NCI-H2029 treated with DMSO at 0.1 percent for 48 hours (cell line): ENCODE measurements at regions not wholly inside any gene's neighbourhood (a gene's known extent, or its start where the extent isn't known, plus 50 kb on each side); places are given as distances from the start of the nearest gene placed in this dataset.
A peak's percentile ranks its signal among the peaks of the same experiment; 100 is the strongest.
"Not testable (repeated sequence)": the region's sequence is repeated elsewhere in the genome, so short reads cannot be mapped to it uniquely, and the experiment has no call there.

ENCODE experiments used
- DNase-seq: peaks from one replicate; lab custom pipeline; 2025; lab: John Stamatoyannopoulos, UW

DNA sequence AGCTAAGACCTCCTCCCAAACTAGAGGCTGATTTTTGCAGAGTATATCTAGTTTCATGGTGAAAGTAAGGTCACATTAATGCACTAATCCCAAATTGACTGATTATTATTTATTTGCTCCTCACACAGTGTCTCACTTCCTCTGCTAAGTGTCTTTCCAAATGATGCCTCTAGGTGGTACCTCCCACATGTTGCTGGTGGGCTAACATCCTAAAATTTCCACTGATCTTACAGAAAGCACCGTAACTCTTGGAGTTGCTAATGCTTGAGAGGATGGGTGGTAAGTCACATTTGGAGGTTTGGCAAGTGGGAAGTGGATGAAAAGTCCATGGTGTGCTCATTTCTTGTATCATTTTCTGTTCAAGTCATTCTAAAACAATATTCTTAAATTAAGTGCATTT, 428.7 kb upstream of the GYPC start:
- no peak for DNase-seq

DNA sequence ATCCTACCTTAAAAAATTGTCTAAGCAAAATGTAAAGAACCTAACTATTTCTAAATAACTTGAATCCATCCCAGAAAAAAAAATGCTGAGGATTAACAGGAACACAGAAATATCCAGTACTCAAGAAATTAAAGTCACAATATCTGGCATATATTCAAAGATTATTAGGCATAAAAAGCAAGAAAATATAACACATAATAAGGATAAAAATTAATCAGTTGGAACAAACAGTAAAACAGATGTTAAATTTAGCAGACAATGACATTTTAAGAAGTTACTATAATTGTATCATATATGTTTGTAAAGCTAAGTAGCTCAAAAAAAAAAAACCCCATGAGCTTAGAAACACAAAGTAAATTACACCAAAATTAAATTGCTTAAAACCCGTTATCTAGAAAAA, 427.4 kb upstream of the GYPC start:
- no peak for DNase-seq

- no peak for DNase-seq
Observed at GRCh38 chr2:126238251-126238650, 417.7 kb upstream of the GYPC start.

DNA sequence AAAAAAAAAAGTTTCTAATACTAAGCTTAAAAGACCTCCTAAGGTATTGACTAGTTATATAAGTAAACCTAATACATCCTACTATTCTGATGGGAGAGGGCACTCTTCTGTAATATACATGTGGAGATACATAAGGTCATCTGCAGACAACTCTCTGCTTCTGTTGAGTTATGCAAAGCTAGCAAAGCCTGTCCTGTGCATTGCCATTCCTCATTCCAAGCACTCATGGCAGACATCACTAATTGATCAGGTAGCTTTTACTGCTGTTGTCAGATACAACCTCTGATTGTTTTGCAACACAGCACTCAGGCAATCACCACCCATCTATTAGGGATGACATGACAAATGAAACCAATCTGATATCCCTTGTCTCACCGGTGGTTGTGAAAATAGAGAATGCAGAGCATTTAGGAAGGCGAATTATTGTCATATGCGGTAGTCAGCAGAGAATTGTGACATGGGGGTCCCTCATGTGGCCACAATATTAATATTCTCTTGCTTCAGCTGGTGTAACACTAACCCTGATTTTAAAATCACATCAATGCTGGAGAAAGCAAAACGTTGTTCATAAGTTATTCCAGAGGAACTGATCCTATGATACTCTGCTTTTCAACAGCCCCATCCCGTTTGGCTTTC, 416.5 kb upstream of the GYPC start:
- no peak for DNase-seq

GRCh38 chr2:126241001-126241400, 415.0 kb upstream of the GYPC start:
- no peak for DNase-seq

DNA sequence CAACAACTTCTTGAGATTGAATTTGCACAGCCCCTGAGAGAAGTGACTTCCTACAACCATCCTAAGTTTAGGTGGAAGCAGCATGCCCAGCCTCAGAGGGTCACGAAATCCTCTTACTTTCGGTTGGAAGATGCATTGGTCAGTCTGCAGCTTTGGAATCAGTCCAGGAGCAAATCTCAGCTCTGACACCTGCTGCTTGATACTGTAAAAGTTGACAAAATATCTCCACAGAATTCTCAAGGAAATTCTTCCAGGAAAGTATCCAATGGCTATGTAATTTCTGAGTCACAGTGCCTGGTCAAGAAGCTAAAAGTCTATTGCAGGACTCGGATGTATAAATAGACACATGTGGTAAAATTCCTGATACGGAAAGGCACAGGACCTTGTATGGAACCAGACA, 414.5 kb upstream of the GYPC start:
- no peak for DNase-seq

- DNase-seq = peak; percentile 0
Observed at GRCh38 chr2:126244937-126245336, 411.0 kb upstream of the GYPC start.

GRCh38 chr2:126253669-126254068, 402.3 kb upstream of the GYPC start:
- no peak for DNase-seq

- no peak for DNase-seq
Observed at GRCh38 chr2:126264625-126265024, 391.3 kb upstream of the GYPC start.

DNA sequence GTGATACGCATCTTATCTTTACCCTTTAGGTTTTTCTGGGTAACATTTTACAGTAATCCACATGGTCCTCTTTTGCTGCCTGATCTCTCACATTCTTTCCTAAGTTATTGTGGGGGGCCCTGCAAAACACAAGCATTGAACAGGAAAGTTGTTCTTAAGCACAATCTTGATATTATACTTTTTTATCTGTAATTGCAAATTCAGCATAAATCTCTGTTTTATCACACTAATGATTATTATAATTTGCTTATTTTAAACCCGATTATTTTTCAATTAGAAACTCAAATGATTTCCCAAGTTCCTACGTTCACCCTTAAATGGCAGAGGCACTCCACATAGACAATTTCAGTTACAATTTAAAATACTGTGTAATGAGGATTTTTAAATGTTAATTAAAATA, 386.0 kb upstream of the GYPC start:
- DNase-seq = no peak

- DNase-seq = no peak
Observed at GRCh38 chr2:126270587-126270986, 385.4 kb upstream of the GYPC start.

- DNase-seq = no peak
Observed at GRCh38 chr2:126272401-126272800, 383.6 kb upstream of the GYPC start.

GRCh38 chr2:126275098-126275497, 380.9 kb upstream of the GYPC start:
- DNase-seq = no peak

DNA sequence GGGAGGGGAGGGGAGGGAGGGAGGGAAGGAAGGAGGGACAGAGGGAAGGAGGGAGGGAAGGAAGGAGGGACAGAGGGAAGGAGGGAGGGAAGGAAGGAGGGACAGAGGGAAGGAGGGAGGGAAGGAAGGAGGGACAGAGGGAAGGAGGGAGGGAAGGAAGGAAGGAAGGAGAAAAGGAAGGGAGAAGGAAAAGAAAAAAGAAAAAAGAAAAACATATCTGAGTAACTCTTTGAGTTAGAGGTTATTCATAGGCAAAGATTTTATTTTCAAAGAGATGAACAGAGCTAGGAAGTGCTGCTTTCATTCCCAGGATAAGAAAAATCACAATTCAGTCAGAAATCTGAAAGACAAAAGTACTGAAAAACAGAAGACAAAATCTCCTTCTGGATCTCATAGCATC, 379.7 kb upstream of the GYPC start:
- not testable (repeated sequence) for DNase-seq

DNA sequence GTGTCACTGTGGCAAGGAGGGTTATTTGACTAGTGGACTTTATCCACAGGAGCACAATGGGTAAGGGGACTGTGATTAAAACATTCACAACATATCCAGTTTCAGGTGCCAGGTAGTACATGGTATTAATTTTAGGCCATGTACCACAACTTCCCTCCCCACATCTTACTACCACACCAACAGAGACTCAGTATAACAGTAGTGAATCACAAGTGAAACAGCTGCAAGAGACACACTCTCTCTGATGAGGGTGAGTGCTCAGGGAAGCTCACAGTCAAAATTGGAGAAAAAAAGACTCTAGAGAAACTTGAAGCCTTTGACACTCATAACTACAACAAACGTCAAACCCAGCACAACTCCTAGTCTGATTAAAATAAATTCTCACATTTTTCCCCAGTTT, 367.6 kb upstream of the GYPC start:
- DNase-seq = no peak

DNA sequence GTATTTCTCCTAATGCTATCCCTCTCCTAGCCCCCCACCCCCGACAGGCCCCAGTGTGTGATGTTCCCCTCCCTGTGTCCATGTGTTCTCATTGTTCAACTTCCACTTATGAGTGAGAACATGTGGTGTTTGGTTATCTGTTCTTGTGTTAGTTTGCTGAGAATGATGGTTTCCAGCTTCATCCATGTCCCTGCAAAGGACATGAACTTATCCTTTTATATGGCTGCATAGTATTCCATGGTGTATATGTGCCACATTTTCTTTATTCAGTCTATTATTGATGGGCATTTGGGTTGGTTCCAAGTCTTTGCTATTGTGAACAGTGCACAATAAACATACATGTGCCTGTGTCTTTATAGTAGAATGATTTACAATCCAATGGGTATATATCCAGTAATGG, 362.0 kb upstream of the GYPC start:
- DNase-seq = not testable (repeated sequence)

- DNase-seq = no peak
Observed at GRCh38 chr2:126299469-126299976, 356.4 kb upstream of the GYPC start.

DNA sequence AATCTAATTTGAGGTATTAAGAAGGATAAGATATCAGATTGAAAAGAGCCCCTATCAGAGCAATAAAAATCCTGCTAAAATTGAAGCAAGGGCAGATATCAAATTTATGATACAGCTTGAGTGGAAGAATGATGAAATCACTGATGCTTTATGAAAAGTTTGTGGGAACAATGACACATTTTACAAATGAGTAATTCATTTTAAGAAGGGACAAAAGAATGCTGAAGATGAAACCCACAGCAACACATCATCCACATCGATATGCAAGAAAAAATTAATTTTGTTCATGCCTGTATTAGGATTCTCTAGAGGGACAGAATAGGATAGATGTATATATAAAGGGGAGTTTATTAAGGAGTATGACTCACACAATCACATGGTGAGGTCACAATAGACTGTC, 355.6 kb upstream of the GYPC start:
- DNase-seq = no peak

DNA sequence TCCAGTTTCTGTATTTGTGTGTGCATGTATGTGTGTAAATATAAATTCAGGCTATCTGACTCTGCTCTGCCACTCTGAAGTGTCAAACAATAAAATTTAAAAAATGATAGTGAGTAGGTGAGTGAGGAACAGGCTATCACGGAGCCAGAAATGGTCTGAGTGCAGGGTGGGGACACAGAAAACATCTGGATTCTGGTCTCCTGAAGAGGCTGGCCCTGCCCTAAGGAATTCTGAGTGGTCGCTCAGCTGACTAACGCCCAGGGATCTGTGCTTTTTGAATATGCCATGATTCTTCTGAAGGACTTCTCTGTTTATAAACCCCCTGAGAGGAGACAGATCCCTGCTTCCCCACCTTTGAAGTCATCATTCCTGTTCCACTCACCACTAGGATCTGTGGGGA, 353.9 kb upstream of the GYPC start:
- no peak for DNase-seq

DNA sequence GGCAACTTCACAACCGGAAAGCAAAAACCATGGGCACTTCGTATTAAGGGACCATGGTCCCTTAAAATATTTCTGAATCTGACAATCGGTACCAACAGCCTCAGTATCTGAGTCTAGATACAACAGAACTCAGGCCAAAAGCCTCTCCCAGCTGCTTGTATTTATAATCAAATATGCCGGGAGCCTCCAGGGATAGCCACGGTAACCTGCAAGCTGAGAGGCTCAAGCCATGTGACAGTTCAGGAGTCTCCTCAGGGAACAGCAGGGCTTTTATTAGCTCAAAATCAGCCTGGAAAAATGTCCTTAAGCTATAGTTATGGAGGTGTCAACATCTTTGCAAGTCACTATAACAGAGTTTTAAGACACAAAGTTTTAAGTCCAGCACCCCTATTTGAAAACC, 352.8 kb upstream of the GYPC start:
- no peak for DNase-seq

DNA sequence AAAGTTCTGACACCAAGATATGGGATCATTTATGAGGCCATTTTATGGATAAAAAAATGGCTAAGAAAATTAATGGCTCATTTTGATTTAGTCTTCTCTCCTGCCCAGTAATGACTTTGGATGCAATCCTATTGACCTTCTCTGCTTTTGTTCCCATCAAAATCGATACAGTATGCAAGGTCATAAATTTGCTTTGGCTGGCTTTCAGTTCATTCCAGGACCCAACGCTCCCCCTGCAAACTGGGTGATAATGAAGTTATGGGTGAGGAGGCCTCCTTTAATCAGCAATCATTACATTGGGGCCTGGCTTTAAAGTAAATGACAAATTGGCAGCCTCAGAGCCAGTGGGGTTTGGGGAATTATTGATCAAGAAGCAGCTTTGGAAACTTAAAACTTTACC, 351.8 kb upstream of the GYPC start:
- no peak for DNase-seq

DNA sequence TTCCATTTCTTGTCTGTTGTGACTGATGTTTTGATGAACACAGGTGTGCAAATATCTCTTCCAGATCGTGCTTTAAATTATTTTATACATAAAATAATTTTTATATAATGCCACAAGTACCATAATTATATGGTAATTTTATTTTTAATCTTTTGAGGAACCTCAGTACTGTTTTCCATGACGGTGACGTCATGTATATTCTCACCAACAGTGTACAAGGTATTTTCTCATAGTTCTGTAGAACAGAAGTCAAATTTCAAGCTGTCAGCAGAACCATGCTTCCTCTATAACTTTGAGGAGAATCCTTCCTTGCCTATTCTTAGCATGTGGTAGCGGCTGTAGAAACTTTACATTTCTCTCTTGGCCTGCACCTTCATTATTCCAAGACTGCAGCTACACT, 349.4 kb upstream of the GYPC start:
- no peak for DNase-seq

DNA sequence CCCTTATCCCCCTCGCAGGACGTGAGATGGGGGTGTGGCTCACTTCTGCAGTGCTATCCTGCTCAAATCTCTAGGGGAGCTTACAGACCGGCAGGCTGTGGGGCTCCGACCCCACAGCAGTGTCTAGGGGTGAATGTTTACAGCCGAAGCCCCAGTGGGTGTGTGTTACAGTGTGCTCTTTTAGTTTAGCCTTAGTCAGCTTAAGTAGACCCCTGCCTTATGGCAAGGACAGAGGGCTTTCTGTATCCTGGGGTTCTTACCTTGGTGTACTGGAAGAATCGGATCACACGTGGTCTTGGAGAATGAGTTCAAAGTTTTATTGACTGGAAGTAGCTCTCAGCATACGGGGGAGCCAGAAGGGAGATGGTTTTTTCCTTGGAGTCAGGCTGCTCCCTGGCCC, 348.2 kb upstream of the GYPC start:
- no peak for DNase-seq

GRCh38 chr2:126309185-126309584, 346.8 kb upstream of the GYPC start:
- no peak for DNase-seq

- no peak for DNase-seq
Observed at GRCh38 chr2:126312579-126312978, 343.4 kb upstream of the GYPC start.
